Muscle of arm (tissue), 1 donor: ENCODE measurements at regions not wholly inside any gene's neighbourhood (a gene's known extent, or its start where the extent isn't known, plus 50 kb on each side); places are given as distances from the start of the nearest gene placed in this dataset.
"Not testable (repeated sequence)": the region's sequence is repeated elsewhere in the genome, so short reads cannot be mapped to it uniquely, and the experiment has no call there.

Experiments
- DNase-seq: peaks from one replicate; pipeline ENCODE4 v3.0.0-alpha.2; 2013

- no peak for DNase-seq
Observed at GRCh38 chr2:144011098-144011497, 508.8 kb downstream of the ZEB2 start.

DNA sequence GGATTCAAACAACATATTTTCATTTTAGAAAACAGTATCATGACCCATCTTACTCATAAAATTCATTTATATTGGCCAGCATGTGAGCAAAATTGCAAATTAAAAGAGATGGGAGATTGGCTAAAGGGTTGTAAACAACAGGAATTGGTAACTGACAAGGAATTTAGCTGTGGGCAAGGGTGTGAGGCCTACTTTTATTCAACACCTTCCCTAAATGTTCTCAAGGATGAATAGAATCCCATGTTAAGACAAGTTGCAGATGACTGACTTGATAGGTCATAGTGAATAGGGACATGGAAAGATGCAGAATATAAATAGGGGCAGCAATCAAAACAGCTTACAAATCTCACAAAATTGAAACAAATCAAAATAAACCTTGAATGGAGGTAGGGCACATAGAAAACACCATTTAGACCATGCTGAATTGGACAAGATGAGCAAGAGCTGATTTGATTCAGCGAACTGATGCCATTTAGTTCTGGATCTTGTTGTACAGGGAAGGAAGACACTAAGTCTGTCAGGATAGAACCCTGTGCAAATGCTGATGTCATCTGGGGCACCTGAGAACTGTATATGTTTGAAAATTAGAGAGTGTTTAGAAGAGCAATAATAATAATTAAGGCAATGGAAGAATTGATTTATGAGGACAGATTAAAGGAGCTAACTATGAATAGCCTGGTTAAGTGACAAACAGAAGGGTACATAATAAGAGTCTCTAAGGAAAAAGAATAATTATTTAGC is 509.7 kb downstream of the ZEB2 start:
- no peak for DNase-seq

- DNase-seq: no peak
Observed at GRCh38 chr2:144006139-144006538, 513.8 kb downstream of the ZEB2 start.

DNA sequence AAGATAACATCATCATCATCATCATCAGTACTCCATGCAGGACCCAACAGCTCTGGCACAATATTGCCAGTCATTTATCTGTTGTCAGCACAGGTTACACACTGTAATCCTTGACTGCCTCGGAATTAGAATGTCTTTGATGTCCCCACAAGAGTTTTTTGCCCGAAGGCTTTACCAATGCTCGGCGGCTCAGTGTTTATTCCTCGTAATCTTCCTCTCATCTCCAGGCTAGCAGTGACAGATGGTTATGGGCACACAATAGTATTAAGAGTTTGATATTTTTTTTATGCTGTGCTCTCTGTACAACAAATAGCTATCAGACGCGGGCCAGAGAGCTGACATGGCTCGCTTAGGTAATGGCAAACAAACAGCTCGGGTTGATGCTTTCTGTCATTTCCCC is 515.2 kb downstream of the ZEB2 start:
- no peak for DNase-seq

DNA sequence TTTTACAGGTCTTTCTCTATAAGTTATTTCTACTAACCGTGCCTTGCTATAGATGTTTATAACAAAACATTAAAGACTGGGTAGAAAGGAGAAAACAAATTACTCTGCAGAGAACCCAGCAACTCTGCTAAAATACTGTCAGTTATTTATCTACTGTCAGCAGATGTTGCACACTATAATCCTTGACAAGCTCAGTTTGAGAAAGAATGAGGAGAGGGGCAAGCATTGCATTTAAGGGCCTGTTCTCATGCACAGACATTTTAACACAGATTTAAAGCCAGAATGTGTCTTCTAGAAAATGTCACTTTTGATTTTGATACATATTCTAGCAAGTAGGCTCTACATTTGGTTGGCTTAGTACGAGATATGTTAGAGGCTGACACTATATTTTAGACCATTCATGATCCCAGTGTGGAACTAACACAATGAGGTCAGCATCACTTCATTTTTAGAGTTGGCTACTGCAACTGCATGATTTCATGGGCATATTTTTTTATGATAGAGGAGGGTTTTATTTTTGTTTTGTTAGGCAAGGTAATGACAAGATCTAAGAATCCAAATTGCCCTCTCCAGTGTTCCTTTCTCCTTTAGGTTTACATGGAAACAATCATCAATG is 516.4 kb downstream of the ZEB2 start:
- DNase-seq: no peak

- no peak for DNase-seq
Observed at GRCh38 chr2:143996974-143997373, 522.9 kb downstream of the ZEB2 start.

DNA sequence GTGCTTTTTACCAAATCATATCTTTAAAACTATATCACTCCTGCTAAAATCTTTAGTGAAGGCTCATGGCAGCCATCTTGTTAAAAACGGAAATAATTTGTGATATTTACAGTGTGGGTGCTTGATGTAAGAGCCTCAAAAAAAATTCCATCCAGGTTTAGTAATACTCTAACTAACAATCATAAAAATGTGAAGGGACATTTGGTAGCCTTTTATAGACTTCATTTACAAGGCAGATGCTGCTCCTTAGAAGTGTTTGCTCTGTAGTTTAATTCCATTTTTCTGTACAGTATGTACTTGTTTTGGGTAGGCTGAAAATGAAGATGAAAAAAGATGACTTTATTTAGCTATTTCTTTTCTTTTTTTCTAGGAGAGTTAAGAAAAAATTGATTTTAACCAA is 525.0 kb downstream of the ZEB2 start:
- DNase-seq: no peak

DNA sequence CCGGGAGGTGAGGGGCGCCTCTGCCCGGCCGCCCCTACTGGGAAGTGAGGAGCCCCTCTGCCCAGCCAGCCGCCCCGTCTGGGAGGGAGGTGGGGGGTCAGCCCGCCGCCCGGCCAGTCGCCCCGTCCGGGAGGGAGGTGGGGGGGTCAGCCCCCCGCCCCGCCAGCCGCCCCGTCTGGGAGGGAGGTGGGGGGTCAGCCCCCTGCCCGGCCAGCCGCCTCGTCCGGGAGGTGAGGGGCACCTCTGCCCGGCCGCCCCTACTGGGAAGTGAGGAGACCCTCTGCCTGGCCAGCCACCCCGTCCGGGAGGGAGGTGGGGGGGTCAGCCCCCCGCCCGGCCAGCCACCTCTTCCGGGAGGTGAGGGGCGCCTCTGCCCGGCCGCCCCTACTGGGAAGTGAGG is 528.3 kb downstream of the ZEB2 start:
- DNase-seq: not testable (repeated sequence)

GRCh38 chr2:143988082-143988481 is 531.8 kb downstream of the ZEB2 start:
- no peak for DNase-seq

GRCh38 chr2:143981428-143981827 is 538.5 kb downstream of the ZEB2 start:
- no peak for DNase-seq

DNA sequence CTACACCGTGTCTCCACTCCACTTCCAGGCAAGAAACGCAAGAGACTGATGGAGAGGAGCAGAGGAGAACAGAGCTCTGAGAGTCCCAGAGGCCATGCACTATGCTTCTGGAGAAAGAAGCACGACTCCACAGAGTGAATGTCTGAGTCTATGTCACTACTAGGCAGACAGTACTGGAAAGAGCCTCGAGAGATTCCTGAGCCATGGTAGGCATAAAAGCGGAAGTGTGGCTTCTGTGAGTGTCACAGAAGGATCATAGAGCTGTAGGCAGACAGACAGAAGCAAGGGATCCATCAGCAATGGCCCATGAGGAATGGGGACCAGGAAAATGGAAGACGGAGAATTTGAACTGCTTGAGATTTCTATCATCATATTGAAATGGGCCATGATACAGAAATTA is 542.6 kb downstream of the ZEB2 start:
- no peak for DNase-seq

DNA sequence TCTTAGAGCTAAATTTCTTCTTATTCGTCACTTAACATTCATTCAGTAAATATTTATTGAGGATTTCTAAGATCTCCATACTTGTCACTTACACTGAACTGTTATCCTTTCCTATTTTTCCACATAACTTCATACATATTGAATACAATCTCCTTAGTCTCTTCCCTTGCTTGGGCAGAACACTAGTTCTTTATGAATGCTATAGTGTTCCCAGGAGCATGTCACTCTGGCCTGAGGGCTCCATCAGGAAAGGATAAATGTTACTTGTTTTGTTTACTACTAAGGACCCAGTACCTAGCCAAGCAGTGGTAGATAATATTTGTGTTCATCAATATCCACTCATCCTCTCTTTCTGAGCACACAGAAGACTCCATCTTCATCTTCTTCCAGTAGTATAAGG is 544.7 kb downstream of the ZEB2 start:
- DNase-seq: no peak

DNA sequence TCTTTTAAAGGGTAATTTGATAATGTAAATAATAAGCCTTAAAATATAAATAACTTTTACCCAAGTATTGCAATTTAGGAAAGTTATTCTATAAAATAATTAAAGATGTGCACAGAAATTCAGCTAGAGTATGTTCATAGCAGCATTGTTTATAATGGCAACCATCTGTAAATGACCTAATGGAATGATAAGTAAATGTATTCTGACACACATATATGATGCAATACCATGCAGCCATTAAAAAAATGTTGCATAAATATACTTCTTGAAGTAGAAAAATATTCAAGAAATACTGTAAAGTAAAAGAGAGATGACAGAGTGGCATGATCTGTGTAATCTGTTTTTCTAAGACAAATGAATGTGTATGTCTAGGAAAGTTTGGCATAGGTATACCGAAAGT is 545.7 kb downstream of the ZEB2 start:
- DNase-seq: no peak

- no peak for DNase-seq
Observed at GRCh38 chr2:143968860-143969259, 551.1 kb downstream of the ZEB2 start.

DNA sequence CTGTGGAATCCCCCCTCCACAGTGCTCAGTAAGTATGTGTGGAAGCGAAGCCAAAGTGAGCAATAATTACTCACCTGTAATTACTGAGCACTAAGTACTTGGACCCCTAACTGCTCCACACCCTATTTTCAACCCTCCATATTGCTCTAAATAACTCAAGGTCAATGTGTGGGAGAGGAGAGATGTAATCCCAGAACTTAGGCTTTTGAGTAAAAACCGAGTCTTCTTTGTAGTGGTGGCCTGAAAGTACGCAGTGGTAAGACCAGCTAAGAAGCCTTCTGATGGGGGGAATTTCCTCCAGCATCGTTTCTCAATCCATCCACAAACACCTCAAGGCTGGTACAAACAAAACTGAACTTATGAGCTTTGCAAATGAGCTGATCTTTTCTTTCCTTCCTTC is 551.6 kb downstream of the ZEB2 start:
- DNase-seq: no peak

DNA sequence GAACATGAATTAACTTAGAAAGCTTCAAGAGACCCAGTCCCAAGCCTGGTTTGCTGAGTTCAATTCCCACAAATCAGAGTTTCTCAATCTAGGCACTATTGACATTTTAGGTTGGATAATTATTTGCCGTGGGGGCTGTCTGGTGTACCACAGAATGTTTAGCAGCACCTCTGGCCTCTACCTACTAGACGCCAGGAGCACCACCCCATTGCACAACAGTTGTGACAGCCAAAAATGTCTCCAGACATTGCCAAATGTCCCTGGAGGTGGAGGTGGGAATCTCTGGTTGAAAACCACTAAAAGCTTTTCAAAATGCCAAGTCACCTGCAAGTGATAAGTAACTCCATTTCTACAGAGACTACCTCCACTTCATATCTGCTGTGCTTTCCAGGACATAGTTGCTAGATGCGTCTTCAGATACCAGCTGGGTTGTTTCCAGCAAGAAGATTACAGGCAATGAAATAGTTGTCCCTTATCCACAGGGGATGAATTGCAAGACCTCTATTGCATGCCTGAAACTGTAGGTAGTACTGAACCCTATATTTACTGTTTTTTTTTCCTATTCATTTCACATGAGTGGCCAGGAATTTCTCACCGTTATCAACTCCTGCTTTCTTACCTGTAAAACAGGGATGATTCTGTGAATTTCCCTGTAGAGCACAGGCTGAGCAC is 554.3 kb downstream of the ZEB2 start:
- no peak for DNase-seq

GRCh38 chr2:143964891-143965290 is 555.0 kb downstream of the ZEB2 start:
- no peak for DNase-seq

DNA sequence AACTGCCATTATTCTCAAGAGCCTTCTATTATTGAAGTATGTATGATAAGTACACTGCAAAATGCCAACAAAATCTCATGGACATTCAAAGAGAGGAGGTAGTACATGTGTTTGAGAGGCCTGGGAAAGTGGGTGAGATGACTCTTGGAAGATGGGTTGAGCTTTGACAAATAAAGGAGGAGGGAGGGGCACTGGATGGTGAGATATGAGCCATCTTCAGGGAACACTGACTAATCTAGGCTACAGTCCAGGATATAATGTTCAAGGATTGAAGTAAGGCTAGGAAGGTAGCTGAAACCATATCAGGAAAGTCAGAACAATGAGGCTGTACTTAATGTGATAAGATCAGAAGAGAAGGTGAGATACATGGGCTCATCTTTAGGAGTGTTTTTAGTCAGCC is 559.7 kb downstream of the ZEB2 start:
- DNase-seq: no peak

DNA sequence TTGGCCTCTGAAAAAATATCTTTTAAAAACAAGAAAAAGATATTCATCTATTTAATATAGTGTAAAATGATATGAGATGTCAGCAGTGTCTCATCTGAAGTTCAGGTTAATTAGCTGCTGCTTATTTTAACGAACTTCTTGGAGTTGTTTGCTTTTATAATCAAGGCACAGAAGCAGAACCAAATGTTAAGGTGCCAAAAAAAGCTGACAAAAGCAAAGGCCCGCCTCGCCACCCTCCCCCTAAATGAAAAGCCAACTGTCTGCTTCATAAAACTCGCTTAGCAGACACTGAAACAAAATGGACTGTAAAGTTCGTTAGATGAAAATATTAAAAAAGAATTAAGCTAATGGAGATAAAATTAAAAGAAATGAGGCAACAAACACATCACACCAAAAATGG is 562.6 kb downstream of the ZEB2 start:
- no peak for DNase-seq

DNA sequence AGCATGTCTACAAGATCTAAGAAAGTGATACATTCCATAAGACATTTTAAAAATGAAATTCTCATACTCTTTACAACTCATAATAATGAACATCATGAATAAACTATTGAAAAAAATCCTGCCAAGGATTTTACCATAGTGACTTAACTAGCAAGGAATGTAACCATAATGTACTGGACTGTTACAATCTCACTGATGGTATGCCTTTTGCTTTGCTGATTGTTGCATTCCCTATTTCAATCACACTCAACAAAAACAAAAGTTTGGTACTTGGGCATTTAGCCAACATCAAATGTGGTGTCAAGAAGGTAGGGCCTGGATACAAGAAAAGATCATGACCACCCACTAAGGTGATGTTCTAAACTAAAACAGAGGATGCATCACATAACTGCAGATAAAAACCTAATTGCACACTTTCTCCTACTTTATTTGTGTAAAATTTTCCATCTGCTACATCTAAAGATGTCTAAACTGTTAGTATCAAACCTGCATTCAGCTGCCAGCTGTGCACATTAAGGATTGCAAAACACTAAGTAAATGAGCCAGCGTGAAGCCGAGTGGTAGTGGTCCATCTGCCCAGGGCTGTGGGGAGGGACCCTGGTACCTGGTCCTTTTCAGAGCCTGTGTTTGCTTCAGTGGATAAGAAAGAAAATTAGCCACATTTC is 564.4 kb downstream of the ZEB2 start:
- DNase-seq: no peak

GRCh38 chr2:143954844-143955243 is 565.1 kb downstream of the ZEB2 start:
- DNase-seq: no peak

DNA sequence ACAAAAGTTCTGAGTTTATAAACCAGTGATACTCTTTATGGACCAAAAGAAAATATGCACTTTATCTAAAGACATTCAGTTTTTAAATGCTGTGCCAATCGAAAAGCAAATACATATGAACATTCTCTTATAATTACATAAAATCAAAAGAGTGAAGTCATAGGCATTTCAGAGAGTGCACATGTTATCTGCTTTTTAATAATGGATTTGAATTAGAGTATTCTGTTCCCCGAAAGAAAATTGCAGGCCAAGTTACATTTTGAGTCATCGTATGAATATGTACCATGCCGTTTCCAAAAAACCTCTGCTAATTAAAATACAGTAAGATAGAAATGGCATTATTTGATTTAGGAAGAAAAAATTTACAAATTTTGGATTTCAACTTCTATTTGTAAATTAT is 565.7 kb downstream of the ZEB2 start:
- no peak for DNase-seq
